Thoracic aorta (tissue), 2 donors: ENCODE measurements at regions not wholly inside any gene's neighbourhood (a gene's known extent, or its start where the extent isn't known, plus 50 kb on each side); places are given as distances from the start of the nearest gene placed in this dataset.

Experiments
- ATAC-seq: fragments of 150-250 bp; one replicate; pipeline ENCODE4 v1.8.0; 2017; ENCODE audit warnings: low read depth; ENCODE audit not compliant: insufficient number of reproducible peaks, low FRiP score
- DNase-seq: peaks from one replicate; pipeline ENCODE4 v3.0.0-alpha.2; 2020; ENCODE audit warnings: low spot score
- H3K27ac ChIP-seq, 2 donors: fragments of 200-600 bp; sonication (generic); 1 replicate in 1 of 2; 2 replicates in 1 of 2; pipeline ENCODE4 v1.5.1; 2016; ENCODE audit warnings: mild to moderate bottlenecking in 2 of 2, moderate library complexity in 2 of 2
- H3K27me3 ChIP-seq: fragments of 200-600 bp; sonication (generic); replicated peaks from 2 replicates; pipeline ENCODE4 v1.6.0; 2016; ENCODE audit warnings: mild to moderate bottlenecking; ENCODE audit not compliant: insufficient read depth
- H3K36me3 ChIP-seq: fragments of 200-600 bp; sonication (generic); one replicate; pipeline ENCODE4 v1.5.1; 2016
- H3K4me1 ChIP-seq, 2 donors: fragments of 200-600 bp; sonication (generic); 1 replicate in 1 of 2; 2 replicates in 1 of 2; pipeline versions ENCODE4 v1.5.1 to v1.6.0; 2016; ENCODE audit warnings: low read depth in 2 of 2, mild to moderate bottlenecking in 1 of 2; ENCODE audit not compliant: control insufficient read depth in 1 of 2
- H3K4me3 ChIP-seq: fragments of 200-600 bp; sonication (generic); 2 replicates; pipeline ENCODE4 v1.5.1; 2016; ENCODE audit warnings: mild to moderate bottlenecking
- H3K9me3 ChIP-seq: fragments of 200-600 bp; sonication (generic); 2 replicates; pipeline ENCODE4 v1.5.1; 2016
- TF ChIP-seq, protein P1 (sequence below): fragments of 200-600 bp; sonication (generic); IDR thresholded peaks from one replicate; pipeline ENCODE4 v1.5.1; 2019; ENCODE audit warnings: antibody characterized with exemption

DNA sequence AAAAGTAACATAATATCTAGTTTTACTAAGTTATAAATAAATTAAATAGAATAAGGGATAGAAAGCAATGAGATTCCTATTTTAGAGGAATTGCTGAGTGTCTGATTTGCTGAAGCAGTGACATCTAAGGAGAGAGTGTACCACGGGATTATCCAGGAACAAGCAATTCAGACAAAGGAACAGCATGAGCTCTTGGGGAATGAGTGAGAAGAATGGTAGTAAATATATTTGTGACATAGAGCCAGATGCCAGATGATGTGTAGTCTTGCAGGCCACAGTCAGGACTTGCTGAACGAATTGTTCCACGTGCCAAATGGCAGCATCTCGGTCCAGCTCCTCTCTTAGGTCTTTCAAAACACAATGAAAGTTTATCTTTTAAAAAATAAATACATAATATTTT is 339.2 kb downstream of the TENT5A start:
- no peak for ATAC-seq
- no peak overlapping the region for H3K4me3 ChIP-seq
- H3K9me3 ChIP-seq: no peaks in the 10 kb centered on the region

DNA sequence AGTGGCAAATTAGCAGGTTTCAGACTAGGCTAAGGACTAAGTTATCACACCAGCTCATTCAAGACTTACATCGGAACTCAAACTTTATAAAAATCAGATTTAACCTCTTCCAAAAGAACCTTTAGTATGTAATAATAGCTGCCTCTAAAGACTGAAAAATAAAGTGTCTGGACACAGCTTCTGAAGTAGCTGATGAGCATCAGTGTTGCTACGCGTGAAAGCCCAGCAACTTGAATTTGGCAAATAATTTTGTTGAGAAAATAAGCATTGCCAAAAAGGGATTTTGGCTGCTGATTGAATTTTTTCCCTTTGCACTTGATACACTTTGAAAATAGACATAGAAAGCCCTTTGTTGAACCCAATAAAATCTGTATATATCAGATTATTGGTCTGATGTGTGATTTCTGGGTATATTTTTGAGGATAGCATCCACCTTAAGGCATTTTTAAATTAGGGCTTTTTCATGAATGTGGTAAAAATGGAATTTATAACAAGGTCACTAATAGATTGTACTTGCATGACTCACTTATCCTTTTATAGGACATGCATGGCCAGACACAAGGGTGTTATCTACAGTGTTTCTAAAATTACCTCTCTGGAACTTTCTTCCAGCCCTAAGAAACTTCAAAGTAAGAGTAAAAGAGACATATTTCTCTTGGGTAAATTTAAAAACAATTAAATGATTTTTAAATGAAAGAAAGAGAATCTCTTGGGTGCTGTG is 350.4 kb downstream of the TENT5A start:
- Histone ChIP-seq H3K9me3 (peaks cover 3% of the 10 kb centered on the region), H3K4me1 (peaks cover 16 to 29% of the 10 kb centered on the region in 2 donors), H3K4me3 (peak overlapping the region; percentile 45), H3K36me3 (no peaks in the 10 kb centered on the region), H3K27me3 (no peaks in the 10 kb centered on the region), H3K27ac (peak overlapping the region; percentile 58 to 80)
- ATAC-seq (peak; percentile 91), DNase-seq (no peak)
- TF ChIP-seq, protein P1, sequence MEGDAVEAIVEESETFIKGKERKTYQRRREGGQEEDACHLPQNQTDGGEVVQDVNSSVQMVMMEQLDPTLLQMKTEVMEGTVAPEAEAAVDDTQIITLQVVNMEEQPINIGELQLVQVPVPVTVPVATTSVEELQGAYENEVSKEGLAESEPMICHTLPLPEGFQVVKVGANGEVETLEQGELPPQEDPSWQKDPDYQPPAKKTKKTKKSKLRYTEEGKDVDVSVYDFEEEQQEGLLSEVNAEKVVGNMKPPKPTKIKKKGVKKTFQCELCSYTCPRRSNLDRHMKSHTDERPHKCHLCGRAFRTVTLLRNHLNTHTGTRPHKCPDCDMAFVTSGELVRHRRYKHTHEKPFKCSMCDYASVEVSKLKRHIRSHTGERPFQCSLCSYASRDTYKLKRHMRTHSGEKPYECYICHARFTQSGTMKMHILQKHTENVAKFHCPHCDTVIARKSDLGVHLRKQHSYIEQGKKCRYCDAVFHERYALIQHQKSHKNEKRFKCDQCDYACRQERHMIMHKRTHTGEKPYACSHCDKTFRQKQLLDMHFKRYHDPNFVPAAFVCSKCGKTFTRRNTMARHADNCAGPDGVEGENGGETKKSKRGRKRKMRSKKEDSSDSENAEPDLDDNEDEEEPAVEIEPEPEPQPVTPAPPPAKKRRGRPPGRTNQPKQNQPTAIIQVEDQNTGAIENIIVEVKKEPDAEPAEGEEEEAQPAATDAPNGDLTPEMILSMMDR: no peak

More for the DNA sequence above, 339.2 kb downstream of the TENT5A start:
- no peak for DNase-seq
- Histone ChIP-seq H3K27ac (no peak overlapping the region), H3K27me3 (no peaks in the 10 kb centered on the region), H3K4me1 (no peaks in the 10 kb centered on the region), H3K36me3 (no peaks in the 10 kb centered on the region)
- TF ChIP-seq, protein P1: no peak

DNA sequence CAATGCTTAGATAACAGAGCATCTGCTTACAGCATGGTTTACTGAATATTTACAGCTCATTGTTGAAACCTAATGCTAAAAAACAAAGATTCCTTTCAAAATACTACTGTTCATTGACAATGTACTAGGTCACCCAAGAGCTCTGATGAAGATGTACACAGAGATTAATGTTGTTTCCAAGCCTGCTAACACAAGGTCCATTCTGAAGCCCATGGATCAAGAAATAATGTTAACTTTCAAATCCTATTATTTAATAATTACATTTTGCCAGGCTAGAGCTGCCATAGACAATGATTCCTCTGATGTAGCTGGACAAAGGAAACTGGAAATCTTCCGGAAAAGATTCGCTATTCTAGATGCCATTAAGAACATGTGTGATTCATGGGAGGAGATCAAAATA is 355.6 kb downstream of the TENT5A start:
- no peak for ATAC-seq
- Histone ChIP-seq H3K4me3 (no peak overlapping the region), H3K4me1 (peaks cover 3 to 6% of the 10 kb centered on the region in 2 donors), H3K27ac (no peak overlapping the region), H3K36me3 (no peaks in the 10 kb centered on the region), H3K9me3 (peaks cover 3% of the 10 kb centered on the region), H3K27me3 (no peaks in the 10 kb centered on the region)
- TF ChIP-seq, protein P1: no peak
- DNase-seq: no peak

DNA sequence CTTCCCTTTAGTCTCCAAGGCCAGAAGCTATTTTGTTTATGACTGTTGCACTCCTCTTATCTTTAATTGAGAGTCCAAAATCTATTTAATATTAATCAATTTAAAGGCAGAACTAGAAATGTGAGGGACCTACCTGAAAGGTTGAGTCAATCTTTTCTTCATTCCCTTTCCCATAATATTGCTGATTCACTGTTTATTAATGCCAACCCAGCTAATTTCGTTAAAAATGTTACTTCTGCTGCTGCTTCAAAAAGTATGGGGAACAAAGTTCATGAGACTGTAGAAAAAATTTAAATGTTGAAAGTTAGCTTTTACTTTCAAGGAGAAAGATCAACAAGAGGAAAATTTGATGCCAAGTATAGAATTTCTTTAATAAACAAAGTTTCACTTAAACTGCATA is 365.3 kb downstream of the TENT5A start:
- Histone ChIP-seq H3K9me3 (no peaks in the 10 kb centered on the region), H3K27ac (no peak overlapping the region), H3K4me3 (no peak overlapping the region), H3K27me3 (no peaks in the 10 kb centered on the region), H3K4me1 (peaks cover 5 to 9% of the 10 kb centered on the region in 2 donors), H3K36me3 (no peaks in the 10 kb centered on the region)
- ATAC-seq (no peak), DNase-seq (no peak)
- TF ChIP-seq, protein P1: no peak

DNA sequence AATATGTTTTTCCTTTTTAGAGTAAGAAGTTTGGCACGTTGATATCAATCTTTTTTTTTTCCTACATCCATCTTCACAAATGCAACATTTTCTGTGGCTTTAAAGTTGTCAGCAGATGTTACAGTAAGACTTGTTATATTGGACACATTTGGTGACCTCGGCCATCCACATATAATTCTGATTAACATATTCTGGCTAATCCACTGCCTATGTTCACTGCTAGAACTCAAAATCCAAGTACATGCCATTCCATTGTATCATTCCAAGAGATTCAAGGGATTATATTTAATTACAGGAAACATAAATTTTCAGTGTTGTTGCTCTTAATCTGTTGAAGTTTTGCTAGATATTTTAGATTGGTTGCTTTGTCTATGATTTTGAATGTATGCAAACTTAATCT is 367.6 kb downstream of the TENT5A start:
- no peaks in the 10 kb centered on the region for H3K9me3 ChIP-seq
- ATAC-seq (no peak), DNase-seq (no peak)
- no peaks in the 10 kb centered on the region for H3K27me3 ChIP-seq
- no peaks in the 10 kb centered on the region for H3K36me3 ChIP-seq
- no peak overlapping the region for H3K4me3 ChIP-seq
- TF ChIP-seq, protein P1: no peak
- H3K4me1 ChIP-seq: peaks cover 0 to under 1% of the 10 kb centered on the region in 2 donors
- H3K27ac ChIP-seq: no peak overlapping the region
